GM13977 (cell line): ENCODE measurements at regions not wholly inside any gene's neighbourhood (a gene's known extent, or its start where the extent isn't known, plus 50 kb on each side); places are given as distances from the start of the nearest gene placed in this dataset.

ENCODE experiments used
- DNase-seq: peaks from one replicate; pipeline ENCODE4 v3.0.0; 2012; ENCODE audit warnings: low spot score
- CTCF ChIP-seq: IDR thresholded peaks from 2 replicates; pipeline ENCODE4 v1.5.1; 2012; ENCODE audit warnings: mild to moderate bottlenecking, control low read depth; ENCODE audit not compliant: insufficient read depth; ENCODE audit errors: extremely low read depth, missing control alignments
- in situ Hi-C: fragments of 300-500 bp; cut with MboI; formaldehyde crosslinking; loops from one replicate; pipeline ENCODE4 v1.12.0; 2022; ENCODE audit warnings: low sequenced_read_pairs, low pct_unique_long_range_greater_than_20kb, mixed read lengths, inconsistent platforms; ENCODE audit not compliant: unreplicated experiment

- TF ChIP-seq CTCF: no peak
- no peak for DNase-seq
- in situ Hi-C loops: no loop called here
These were observed 395.2 kb upstream of the INTU start for GRCh38 chr4:127237581-127237980.

GRCh38 chr4:127238956-127239475, 393.7 kb upstream of the INTU start:
- in situ Hi-C loops: no loop called here
- no peak for TF ChIP-seq CTCF
- no peak for DNase-seq

- in situ Hi-C loops: no loop called here
- TF ChIP-seq CTCF: no peak
- no peak for DNase-seq
These were observed 392.6 kb upstream of the INTU start for GRCh38 chr4:127239902-127240763.

- in situ Hi-C loops: no loop called here
- no peak for DNase-seq
- TF ChIP-seq CTCF: no peak
These were observed 392.0 kb upstream of the INTU start for GRCh38 chr4:127240764-127241105.

- no peak for TF ChIP-seq CTCF
- in situ Hi-C loops: no loop called here
- DNase-seq: no peak
These were observed 388.2 kb upstream of the INTU start for GRCh38 chr4:127244515-127244914.

- TF ChIP-seq CTCF: no peak
- in situ Hi-C loops: no loop called here
- no peak for DNase-seq
These were observed 385.5 kb upstream of the INTU start for GRCh38 chr4:127246963-127247952.
